GM18868 (cell line): ENCODE measurements at regions not wholly inside any gene's neighbourhood (a gene's known extent, or its start where the extent isn't known, plus 50 kb on each side); places are given as distances from the start of the nearest gene placed in this dataset.
A peak's percentile ranks its signal among the peaks of the same experiment; 100 is the strongest.

Source experiments
- ATAC-seq: cut with Tn5 transposase; IDR thresholded peaks from one replicate; pipeline ENCODE4 v1.9.1; 2021; ENCODE audit warnings: mild to moderate bottlenecking, moderate library complexity; ENCODE audit not compliant: unreplicated experiment

- no peak for ATAC-seq
Measured at GRCh38 chr3:193780397-193780796, 187.4 kb downstream of the OPA1 start.

- no peak for ATAC-seq
Measured at GRCh38 chr3:193780810-193781478, 187.9 kb downstream of the OPA1 start.

DNA sequence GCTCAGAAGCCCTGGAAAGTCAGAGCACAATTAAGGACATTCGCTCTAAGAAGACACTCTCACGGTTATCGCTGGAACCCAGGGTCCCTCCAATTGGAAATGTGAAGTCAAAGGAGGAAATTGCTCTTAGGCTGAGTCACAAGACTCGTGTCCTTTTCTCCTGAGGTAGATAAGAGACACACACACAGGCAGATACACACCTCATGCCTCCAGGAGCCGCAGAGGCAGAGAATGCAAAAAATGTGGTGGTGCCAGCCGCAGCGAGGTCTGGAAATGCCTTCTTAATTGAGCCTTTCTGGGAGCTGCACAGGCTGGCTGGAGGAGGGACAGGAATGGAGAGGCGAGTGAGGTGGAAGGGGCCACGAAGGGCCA is 189.3 kb downstream of the OPA1 start:
- ATAC-seq = no peak

GRCh38 chr3:193782747-193783146 is 189.7 kb downstream of the OPA1 start:
- ATAC-seq = no peak

DNA sequence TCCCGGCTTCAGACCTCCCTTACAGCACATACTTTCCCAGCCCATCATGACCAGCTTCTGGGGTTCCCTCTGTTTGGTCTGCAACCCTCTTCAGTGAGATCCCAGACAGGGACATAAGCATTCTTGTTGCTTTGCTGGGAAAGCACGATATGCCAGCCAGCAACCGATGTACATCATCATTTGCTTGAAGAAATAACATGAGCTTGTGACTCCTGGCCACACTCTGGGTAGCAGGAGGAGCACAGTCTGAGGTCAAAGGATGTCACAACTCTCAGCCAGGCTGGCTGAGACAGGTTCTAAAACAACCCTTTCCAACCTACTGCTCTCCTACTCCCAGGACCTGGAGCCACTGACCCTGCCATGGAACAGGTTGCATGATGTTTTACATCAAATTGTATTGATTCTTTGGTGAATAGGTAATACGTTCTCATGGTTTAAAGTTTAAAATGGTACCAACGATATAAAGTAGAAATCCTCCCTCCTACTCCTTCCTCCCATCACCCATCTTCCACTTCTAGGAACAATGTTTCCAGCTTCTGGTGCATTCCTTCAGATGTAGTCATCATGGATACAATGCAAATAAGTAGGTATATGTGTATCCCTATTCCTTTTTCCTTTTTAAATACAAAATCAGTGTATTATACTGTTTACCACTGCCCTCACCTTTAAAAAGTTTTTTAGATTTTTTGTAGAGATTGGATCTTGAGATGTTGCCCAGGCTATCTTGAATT is 190.3 kb downstream of the OPA1 start:
- no peak for ATAC-seq

DNA sequence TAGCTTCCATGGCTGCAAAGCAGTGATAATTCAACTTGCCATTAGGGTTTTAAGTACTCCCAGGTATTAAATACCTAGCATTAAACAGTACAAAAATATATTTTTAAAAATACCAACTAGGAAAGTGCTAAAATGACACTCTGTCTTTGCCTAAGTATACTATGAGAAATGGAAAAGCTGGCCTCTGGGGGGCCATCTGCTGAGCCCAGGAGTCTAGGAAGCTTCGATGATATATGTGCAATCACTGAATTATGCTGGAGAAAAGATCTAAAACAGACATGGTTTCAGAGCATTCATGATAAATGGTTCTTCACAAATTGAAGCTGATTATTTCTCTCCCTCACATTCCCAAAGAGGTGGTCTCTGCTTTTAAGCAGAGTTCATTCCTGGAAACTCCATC is 191.8 kb downstream of the OPA1 start:
- ATAC-seq = no peak

- no peak for ATAC-seq
Measured at GRCh38 chr3:193787496-193787870, 194.5 kb downstream of the OPA1 start.

DNA sequence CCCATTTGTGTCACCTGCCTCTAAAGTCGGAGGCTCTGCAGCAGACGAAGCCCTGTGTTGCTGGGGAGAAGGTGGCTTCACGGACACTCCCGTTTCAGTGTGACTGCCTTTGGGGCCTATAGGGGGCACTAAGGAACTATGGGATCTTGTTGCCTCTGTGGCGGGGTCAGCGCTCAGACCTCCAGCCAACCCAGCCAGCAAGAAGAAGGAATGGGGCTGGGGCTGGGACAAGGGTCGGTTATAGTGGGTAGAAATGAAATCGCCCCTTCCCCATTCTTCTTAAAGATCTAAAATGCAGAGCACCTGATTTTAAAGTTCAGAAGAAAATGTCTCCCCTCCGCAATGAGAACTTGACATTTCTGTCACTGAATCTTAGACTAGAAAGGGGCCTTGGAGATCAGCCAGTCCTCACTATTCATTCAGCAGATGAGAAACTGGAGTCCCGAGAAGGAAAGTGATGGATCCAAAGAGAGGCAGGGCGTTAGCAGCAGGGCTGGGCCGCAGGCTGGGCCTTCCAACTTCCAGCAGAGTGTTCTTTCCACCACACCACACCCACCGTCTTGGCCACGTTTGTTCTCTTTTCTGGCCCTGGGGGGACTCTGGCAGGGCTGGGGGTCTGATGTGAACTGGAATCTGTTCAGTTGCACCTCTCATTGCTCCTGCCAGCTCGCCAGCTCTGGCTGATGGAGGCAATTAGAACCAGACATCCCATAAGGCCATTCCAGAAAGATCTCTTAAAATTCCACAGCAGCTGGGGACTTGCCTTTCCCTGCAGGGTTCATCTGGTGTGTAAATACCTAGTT is 195.4 kb downstream of the OPA1 start:
- peak; percentile 93 for ATAC-seq

DNA sequence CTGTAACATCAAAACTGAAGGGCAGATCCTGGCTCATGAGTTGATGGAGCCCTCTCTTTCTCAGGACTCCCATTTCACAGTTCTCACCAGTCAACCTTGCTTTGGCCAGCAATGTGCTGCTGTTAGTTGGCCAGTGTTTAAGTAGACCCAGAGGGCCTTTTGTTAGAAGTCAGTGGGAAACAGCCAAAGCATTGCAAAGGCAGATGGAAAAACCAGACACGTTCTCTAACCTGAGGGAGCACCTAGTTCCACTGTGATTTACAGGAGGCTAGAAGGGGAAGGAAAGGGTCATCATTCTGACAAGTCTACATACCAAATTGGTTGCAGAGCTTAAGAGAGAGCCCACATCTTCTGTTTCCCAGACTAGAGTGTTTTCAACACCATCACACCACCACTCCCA is 196.4 kb downstream of the OPA1 start:
- no peak for ATAC-seq

GRCh38 chr3:193790086-193790990 is 197.3 kb downstream of the OPA1 start:
- no peak for ATAC-seq

DNA sequence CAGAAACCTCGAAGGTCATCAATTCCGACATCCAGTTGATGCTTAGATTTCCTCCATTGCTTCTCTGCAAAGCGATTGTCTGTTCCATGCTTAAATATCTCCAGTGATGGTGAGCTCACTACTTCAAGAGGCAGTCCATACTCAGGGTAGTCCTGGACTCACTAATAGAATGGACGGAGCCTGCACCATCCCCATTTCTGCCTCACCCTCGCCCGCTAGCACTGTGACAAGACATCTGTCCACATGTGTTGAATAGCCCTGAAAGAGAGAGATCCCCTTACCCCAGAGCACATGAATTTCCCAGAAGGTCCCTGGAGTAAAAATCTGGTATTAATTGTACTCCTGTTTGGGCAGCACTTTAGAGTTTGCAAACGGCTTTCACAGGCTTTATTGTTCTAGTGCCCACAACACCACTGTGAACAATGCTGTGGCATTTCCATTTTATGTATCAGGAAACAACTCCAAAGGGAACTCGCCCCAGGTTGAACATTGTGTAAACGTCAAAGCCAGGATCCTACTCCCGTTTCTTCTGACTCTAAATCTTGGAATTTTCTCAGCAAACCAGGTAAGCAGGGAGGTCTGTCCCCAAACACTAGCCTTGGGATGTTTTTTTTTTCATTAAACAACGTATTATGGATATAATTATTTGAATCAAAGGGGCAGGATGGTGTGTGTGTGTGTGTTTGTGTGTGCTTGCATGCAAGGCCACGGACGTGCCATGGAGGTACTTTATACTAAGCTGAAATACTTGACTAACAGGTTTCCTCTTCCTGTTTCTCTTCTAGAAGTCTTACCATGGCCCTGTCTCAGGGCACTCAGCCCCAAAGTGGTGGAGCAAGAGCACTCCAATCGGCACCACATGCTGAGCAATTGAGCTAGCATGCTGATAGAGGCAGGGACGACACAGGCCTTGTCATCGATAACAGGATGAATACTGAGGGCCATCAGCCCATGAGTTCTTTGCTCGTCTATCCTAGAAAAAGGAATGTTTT is 198.3 kb downstream of the OPA1 start:
- no peak for ATAC-seq

GRCh38 chr3:193793123-193793522 is 200.1 kb downstream of the OPA1 start:
- no peak for ATAC-seq

- no peak for ATAC-seq
Measured at GRCh38 chr3:193794002-193794881, 201.2 kb downstream of the OPA1 start.

- no peak for ATAC-seq
Measured at GRCh38 chr3:193795062-193795690, 202.2 kb downstream of the OPA1 start.

DNA sequence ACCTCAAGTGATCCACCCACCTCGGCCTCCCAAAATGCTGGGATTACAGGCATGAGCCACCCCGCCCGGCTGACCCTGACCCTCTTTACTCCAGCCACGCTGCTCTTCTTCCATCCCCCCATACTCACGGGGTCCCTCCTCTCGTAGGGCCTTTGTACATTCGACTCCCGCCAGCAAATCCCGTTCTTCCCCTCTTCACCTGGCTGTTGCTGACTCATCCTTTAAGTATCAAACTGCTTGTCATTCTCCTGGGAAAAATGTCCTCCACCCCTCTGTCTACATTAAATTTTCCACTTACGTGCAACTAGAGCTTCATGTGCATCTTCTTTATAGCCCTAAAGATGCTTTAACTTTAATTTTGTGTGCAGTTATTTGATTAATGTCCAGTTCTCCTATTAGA is 203.1 kb downstream of the OPA1 start:
- no peak for ATAC-seq

- no peak for ATAC-seq
Measured at GRCh38 chr3:193797566-193797965, 204.6 kb downstream of the OPA1 start.

- no peak for ATAC-seq
Measured at GRCh38 chr3:193798051-193798450, 205.0 kb downstream of the OPA1 start.
